Activated T-helper 2 cell treated with anti-CD3 and anti-CD28 coated beads, Interferon-gamma antibody, Interleukin-2, Interleukin-4, amounts not matched to agents 10 μg/mL and 5 μg/mL and 100 μg/mL, durations not matched to agents 14 hours and 24 hours and 36 hours (primary cell): ENCODE measurements at regions not wholly inside any gene's neighbourhood (a gene's known extent, or its start where the extent isn't known, plus 50 kb on each side); places are given as distances from the start of the nearest gene placed in this dataset.

Source experiments
- DNase-seq: peaks from one replicate; pipeline ENCODE4 v3.0.0; 2021; ENCODE audit warnings: low spot score
- H3K27ac Mint-ChIP-seq: one replicate; pipeline ENCODE4 v1.8.0; 2021; ENCODE audit warnings: mixed read lengths
- H3K27me3 Mint-ChIP-seq: one replicate; pipeline ENCODE4 v1.8.0; 2021; ENCODE audit warnings: low read depth, mixed read lengths
- H3K36me3 Mint-ChIP-seq: one replicate; pipeline ENCODE4 v1.8.0; 2021; ENCODE audit warnings: low read depth, mixed read lengths
- H3K4me1 Mint-ChIP-seq: one replicate; pipeline ENCODE4 v1.8.0; 2021; ENCODE audit warnings: low read depth, mixed read lengths
- H3K4me3 Mint-ChIP-seq: one replicate; pipeline ENCODE4 v1.8.0; 2021; ENCODE audit warnings: low read depth, mild to moderate bottlenecking, moderate library complexity, mixed read lengths
- H3K9me3 Mint-ChIP-seq: one replicate; pipeline ENCODE4 v1.8.0; 2021; ENCODE audit warnings: mixed read lengths
- intact Hi-C: fragments of 100-400 bp; cut with micrococcal nuclease; formaldehyde crosslinking; loops from one replicate; pipeline ENCODE4 v1.15.1; 2023

GRCh38 chr5:109947667-109948066 is 257.9 kb downstream of the MAN2A1 start:
- intact Hi-C loops = no loop called here
- peaks cover 6% of the 10 kb centered on the region for H3K4me1 Mint-ChIP-seq
- no peaks in the 10 kb centered on the region for H3K27me3 Mint-ChIP-seq
- H3K27ac Mint-ChIP-seq = no peak overlapping the region
- DNase-seq = no peak
- no peaks in the 10 kb centered on the region for H3K36me3 Mint-ChIP-seq
- H3K4me3 Mint-ChIP-seq = no peak overlapping the region
- no peaks in the 10 kb centered on the region for H3K9me3 Mint-ChIP-seq

- intact Hi-C loops = no loop called here
- DNase-seq = no peak
- no peaks in the 10 kb centered on the region for H3K9me3 Mint-ChIP-seq
- no peaks in the 10 kb centered on the region for H3K4me1 Mint-ChIP-seq
- H3K36me3 Mint-ChIP-seq = no peaks in the 10 kb centered on the region
- no peak overlapping the region for H3K4me3 Mint-ChIP-seq
- no peaks in the 10 kb centered on the region for H3K27me3 Mint-ChIP-seq
- no peak overlapping the region for H3K27ac Mint-ChIP-seq
These were observed 260.9 kb downstream of the MAN2A1 start for GRCh38 chr5:109950634-109951033.

- intact Hi-C loops = no loop called here
- Mint-ChIP-seq H3K36me3 (no peaks in the 10 kb centered on the region), H3K4me3 (no peak overlapping the region), H3K9me3 (no peaks in the 10 kb centered on the region), H3K27me3 (no peaks in the 10 kb centered on the region), H3K4me1 (no peaks in the 10 kb centered on the region), H3K27ac (no peak overlapping the region)
- DNase-seq = no peak
These were observed 261.6 kb downstream of the MAN2A1 start for GRCh38 chr5:109951348-109951747.

GRCh38 chr5:109951758-109952157 is 262.0 kb downstream of the MAN2A1 start:
- no peak overlapping the region for H3K27ac Mint-ChIP-seq
- H3K27me3 Mint-ChIP-seq = no peaks in the 10 kb centered on the region
- intact Hi-C loops = no loop called here
- H3K4me3 Mint-ChIP-seq = no peak overlapping the region
- H3K9me3 Mint-ChIP-seq = no peaks in the 10 kb centered on the region
- no peak for DNase-seq
- H3K4me1 Mint-ChIP-seq = no peaks in the 10 kb centered on the region
- no peaks in the 10 kb centered on the region for H3K36me3 Mint-ChIP-seq

- Mint-ChIP-seq H3K4me1 (no peaks in the 10 kb centered on the region), H3K9me3 (no peaks in the 10 kb centered on the region)
These were observed 264.0 kb downstream of the MAN2A1 start for GRCh38 chr5:109953761-109954160.

GRCh38 chr5:109956884-109957283 is 267.2 kb downstream of the MAN2A1 start:
- H3K4me3 Mint-ChIP-seq = no peak overlapping the region
- no peaks in the 10 kb centered on the region for H3K27me3 Mint-ChIP-seq
- no peaks in the 10 kb centered on the region for H3K36me3 Mint-ChIP-seq
- no peak overlapping the region for H3K27ac Mint-ChIP-seq
- no peak for DNase-seq
- no peaks in the 10 kb centered on the region for H3K9me3 Mint-ChIP-seq
- intact Hi-C loops = no loop called here
- H3K4me1 Mint-ChIP-seq = no peaks in the 10 kb centered on the region

More at GRCh38 chr5:109953761-109954160, 264.0 kb downstream of the MAN2A1 start:
- Mint-ChIP-seq H3K27ac (no peak overlapping the region), H3K36me3 (no peaks in the 10 kb centered on the region), H3K27me3 (no peaks in the 10 kb centered on the region), H3K4me3 (no peak overlapping the region)
- intact Hi-C loops = no loop called here
- DNase-seq = no peak

GRCh38 chr5:109958082-109958481 is 268.4 kb downstream of the MAN2A1 start:
- DNase-seq = no peak
- Mint-ChIP-seq H3K9me3 (no peaks in the 10 kb centered on the region), H3K27ac (no peak overlapping the region), H3K4me1 (no peaks in the 10 kb centered on the region), H3K4me3 (no peak overlapping the region), H3K36me3 (no peaks in the 10 kb centered on the region), H3K27me3 (no peaks in the 10 kb centered on the region)
- intact Hi-C loops = no loop called here

GRCh38 chr5:109959652-109960051 is 269.9 kb downstream of the MAN2A1 start:
- no peak for DNase-seq
- Mint-ChIP-seq H3K27me3 (no peaks in the 10 kb centered on the region), H3K36me3 (no peaks in the 10 kb centered on the region), H3K4me3 (no peak overlapping the region), H3K9me3 (no peaks in the 10 kb centered on the region), H3K4me1 (no peaks in the 10 kb centered on the region), H3K27ac (no peak overlapping the region)
- intact Hi-C loops = no loop called here

GRCh38 chr5:109961751-109962150 is 272.0 kb downstream of the MAN2A1 start:
- Mint-ChIP-seq H3K27ac (no peak overlapping the region), H3K4me1 (no peaks in the 10 kb centered on the region), H3K36me3 (no peaks in the 10 kb centered on the region), H3K4me3 (no peak overlapping the region), H3K9me3 (no peaks in the 10 kb centered on the region), H3K27me3 (no peaks in the 10 kb centered on the region)
- intact Hi-C loops = no loop called here
- no peak for DNase-seq

- no peaks in the 10 kb centered on the region for H3K36me3 Mint-ChIP-seq
- no peaks in the 10 kb centered on the region for H3K27me3 Mint-ChIP-seq
- DNase-seq = no peak
- intact Hi-C loops = no loop called here
- no peak overlapping the region for H3K27ac Mint-ChIP-seq
- no peak overlapping the region for H3K4me3 Mint-ChIP-seq
- H3K4me1 Mint-ChIP-seq = no peaks in the 10 kb centered on the region
- H3K9me3 Mint-ChIP-seq = no peaks in the 10 kb centered on the region
These were observed 273.3 kb downstream of the MAN2A1 start for GRCh38 chr5:109962882-109963603.

- intact Hi-C loops = no loop called here
- no peak overlapping the region for H3K27ac Mint-ChIP-seq
- no peaks in the 10 kb centered on the region for H3K4me1 Mint-ChIP-seq
- no peak overlapping the region for H3K4me3 Mint-ChIP-seq
- H3K9me3 Mint-ChIP-seq = no peaks in the 10 kb centered on the region
- no peaks in the 10 kb centered on the region for H3K27me3 Mint-ChIP-seq
- DNase-seq = no peak
- H3K36me3 Mint-ChIP-seq = no peaks in the 10 kb centered on the region
These were observed 274.4 kb downstream of the MAN2A1 start for GRCh38 chr5:109964136-109964535.

GRCh38 chr5:109965634-109966033 is 275.9 kb downstream of the MAN2A1 start:
- Mint-ChIP-seq H3K4me3 (no peak overlapping the region), H3K27ac (no peak overlapping the region), H3K36me3 (no peaks in the 10 kb centered on the region), H3K9me3 (no peaks in the 10 kb centered on the region), H3K4me1 (no peaks in the 10 kb centered on the region), H3K27me3 (no peaks in the 10 kb centered on the region)
- no peak for DNase-seq
- intact Hi-C loops = no loop called here

- no peaks in the 10 kb centered on the region for H3K27me3 Mint-ChIP-seq
- no peak overlapping the region for H3K4me3 Mint-ChIP-seq
- no peak overlapping the region for H3K27ac Mint-ChIP-seq
- H3K36me3 Mint-ChIP-seq = no peaks in the 10 kb centered on the region
- intact Hi-C loops = no loop called here
- peaks cover 3% of the 10 kb centered on the region for H3K4me1 Mint-ChIP-seq
- DNase-seq = no peak
- H3K9me3 Mint-ChIP-seq = no peaks in the 10 kb centered on the region
These were observed 282.2 kb downstream of the MAN2A1 start for GRCh38 chr5:109971968-109972367.

- intact Hi-C loops = no loop called here
- no peaks in the 10 kb centered on the region for H3K4me1 Mint-ChIP-seq
These were observed 292.3 kb downstream of the MAN2A1 start for GRCh38 chr5:109981979-109982378.

More at GRCh38 chr5:109981979-109982378, 292.3 kb downstream of the MAN2A1 start:
- no peak for DNase-seq
- no peaks in the 10 kb centered on the region for H3K36me3 Mint-ChIP-seq
- no peak overlapping the region for H3K27ac Mint-ChIP-seq
- no peaks in the 10 kb centered on the region for H3K9me3 Mint-ChIP-seq
- H3K4me3 Mint-ChIP-seq = no peak overlapping the region
- no peaks in the 10 kb centered on the region for H3K27me3 Mint-ChIP-seq
